ENCODE measurements at regions not wholly inside any gene's neighbourhood (a gene's known extent, or its start where the extent isn't known, plus 50 kb on each side); places are given as distances from the start of the nearest gene placed in this dataset.

GRCh38 chr12:131550121-131550520 is 160.8 kb upstream of the SFSWAP start:
- TF ChIP-seq POLR2AphosphoS5 (IDR thresholded peaks at IDR 0.05; ENCODE audit: low read depth, low read length) = no peak
- TF ChIP-seq REST (IDR thresholded peaks at IDR 0.05; ENCODE audit: insufficient read depth in 1 of 2, low read depth in 2 of 2, low read length in 2 of 2) = no peak

Data from PFSK-1 (cell line).